Hepatocyte (in vitro differentiated cells): ENCODE measurements at regions not wholly inside any gene's neighbourhood (a gene's known extent, or its start where the extent isn't known, plus 50 kb on each side); places are given as distances from the start of the nearest gene placed in this dataset.
A peak's percentile ranks its signal among the peaks of the same experiment; 100 is the strongest.

Experiments used
- DNase-seq: peaks from one replicate; pipeline ENCODE4 v3.0.0-alpha.2; 2016; ENCODE audit warnings: low spot score
- H2AFZ ChIP-seq: fragments of 200-600 bp; sonication (generic); 2 replicates; pipeline ENCODE4 v1.6.0; 2016; ENCODE audit warnings: antibody characterized with exemption, mild to moderate bottlenecking
- H3K27ac ChIP-seq: fragments of 200-600 bp; sonication (generic); 2 replicates; pipeline ENCODE4 v1.5.1; 2016; ENCODE audit warnings: mild to moderate bottlenecking
- H3K27me3 ChIP-seq: fragments of 200-600 bp; sonication (generic); 2 replicates; pipeline ENCODE4 v1.6.1; 2016
- H3K36me3 ChIP-seq: fragments of 200-600 bp; sonication (generic); replicated peaks from 2 replicates; pipeline ENCODE4 v1.5.1; 2016; ENCODE audit warnings: low read depth; ENCODE audit not compliant: insufficient read depth
- H3K4me1 ChIP-seq: fragments of 200-600 bp; sonication (generic); 2 replicates; pipeline ENCODE4 v1.5.1; 2016; ENCODE audit warnings: mild to moderate bottlenecking, moderate library complexity; ENCODE audit not compliant: insufficient read depth
- H3K4me2 ChIP-seq: fragments of 200-600 bp; sonication (generic); 2 replicates; pipeline ENCODE4 v1.6.0; 2016
- H3K4me3 ChIP-seq: fragments of 200-600 bp; sonication (generic); 2 replicates; pipeline ENCODE4 v1.5.1; 2016; ENCODE audit warnings: mild to moderate bottlenecking
- H3K79me2 ChIP-seq: fragments of 200-600 bp; sonication (generic); 2 replicates; pipeline ENCODE4 v1.6.0; 2017; ENCODE audit warnings: mild to moderate bottlenecking
- H3K9me2 ChIP-seq: fragments of 200-600 bp; sonication (generic); replicated peaks from 2 replicates; pipeline ENCODE4 v1.6.0; 2017; ENCODE audit warnings: mild to moderate bottlenecking; ENCODE audit not compliant: insufficient read depth
- H3K9me3 ChIP-seq: fragments of 200-600 bp; sonication (generic); 2 replicates; pipeline ENCODE4 v1.5.1; 2016; ENCODE audit warnings: low read depth, mild to moderate bottlenecking
- H4K20me1 ChIP-seq: fragments of 200-600 bp; sonication (generic); 2 replicates; pipeline ENCODE4 v1.6.0; 2016; ENCODE audit warnings: mild to moderate bottlenecking; ENCODE audit not compliant: insufficient read depth, poor library complexity, severe bottlenecking
- EZH2 ChIP-seq: fragments of 200-600 bp; sonication (generic); IDR thresholded peaks from 2 replicates; pipeline ENCODE4 v1.6.1; 2016; ENCODE audit warnings: antibody characterized with exemption, mild to moderate bottlenecking, borderline replicate concordance
- EZH2phosphoT487 ChIP-seq: fragments of 200-600 bp; sonication (generic); IDR thresholded peaks from one replicate; pipeline ENCODE4 v1.6.1; 2018; ENCODE audit warnings: antibody characterized with exemption, mild to moderate bottlenecking, low read depth, moderate library complexity; ENCODE audit not compliant: unreplicated experiment, severe bottlenecking
- WGBS: methylation state at CpG from one replicate; pipeline ENCODE4 v1.1.6; 2016; ENCODE audit warnings: low lambda C conversion rate; ENCODE audit errors: missing lambda C conversion rate; 5-methylcytosine and 5-hydroxymethylcytosine counted together
- TF ChIP-seq, protein P1 (sequence below): fragments of 200-600 bp; sonication (generic); IDR thresholded peaks from 2 replicates; pipeline ENCODE4 v1.5.1; 2016; ENCODE audit warnings: antibody characterized with exemption, mild to moderate bottlenecking; ENCODE audit not compliant: poor library complexity

DNA sequence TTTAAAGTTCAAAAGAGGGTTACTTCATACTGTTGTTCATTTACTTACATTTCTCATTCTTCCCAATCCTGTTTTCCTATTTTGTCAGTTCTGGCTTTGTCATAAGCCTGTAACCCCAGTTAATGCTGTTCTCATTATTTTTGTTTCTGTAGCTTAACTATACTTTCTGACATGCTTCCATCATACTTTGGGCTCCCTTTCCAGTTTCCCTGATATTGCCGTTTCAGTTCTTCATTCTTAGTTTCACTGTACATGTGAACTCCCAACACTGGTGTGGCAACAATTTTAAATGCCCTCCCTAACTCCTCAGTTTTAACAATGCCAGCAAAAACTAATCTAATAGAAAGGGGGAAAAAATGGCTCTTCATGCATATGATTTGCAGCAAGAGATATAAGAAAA is 456.7 kb downstream of the LMO4 start:
- H3K36me3 ChIP-seq: no peaks in the 10 kb centered on the region
- H3K9me3 ChIP-seq: no peaks in the 10 kb centered on the region
- H2AFZ ChIP-seq: no peak overlapping the region
- H3K4me3 ChIP-seq: no peak overlapping the region
- no peak for TF ChIP-seq EZH2
- TF ChIP-seq, protein P1, sequence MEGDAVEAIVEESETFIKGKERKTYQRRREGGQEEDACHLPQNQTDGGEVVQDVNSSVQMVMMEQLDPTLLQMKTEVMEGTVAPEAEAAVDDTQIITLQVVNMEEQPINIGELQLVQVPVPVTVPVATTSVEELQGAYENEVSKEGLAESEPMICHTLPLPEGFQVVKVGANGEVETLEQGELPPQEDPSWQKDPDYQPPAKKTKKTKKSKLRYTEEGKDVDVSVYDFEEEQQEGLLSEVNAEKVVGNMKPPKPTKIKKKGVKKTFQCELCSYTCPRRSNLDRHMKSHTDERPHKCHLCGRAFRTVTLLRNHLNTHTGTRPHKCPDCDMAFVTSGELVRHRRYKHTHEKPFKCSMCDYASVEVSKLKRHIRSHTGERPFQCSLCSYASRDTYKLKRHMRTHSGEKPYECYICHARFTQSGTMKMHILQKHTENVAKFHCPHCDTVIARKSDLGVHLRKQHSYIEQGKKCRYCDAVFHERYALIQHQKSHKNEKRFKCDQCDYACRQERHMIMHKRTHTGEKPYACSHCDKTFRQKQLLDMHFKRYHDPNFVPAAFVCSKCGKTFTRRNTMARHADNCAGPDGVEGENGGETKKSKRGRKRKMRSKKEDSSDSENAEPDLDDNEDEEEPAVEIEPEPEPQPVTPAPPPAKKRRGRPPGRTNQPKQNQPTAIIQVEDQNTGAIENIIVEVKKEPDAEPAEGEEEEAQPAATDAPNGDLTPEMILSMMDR: no peak
- TF ChIP-seq EZH2phosphoT487: no peak
- H3K27me3 ChIP-seq: no peaks in the 10 kb centered on the region
- no peak overlapping the region for H3K4me2 ChIP-seq
- DNase-seq: no peak
- peaks cover 36% of the 10 kb centered on the region for H3K4me1 ChIP-seq
- H3K79me2 ChIP-seq: no peaks in the 10 kb centered on the region
- H4K20me1 ChIP-seq: no peaks in the 10 kb centered on the region
- 86% methylated on average over 1 of the region's 1 CpG for WGBS
- H3K9me2 ChIP-seq: no peaks in the 10 kb centered on the region
- H3K27ac ChIP-seq: peak overlapping the region; percentile 87

DNA sequence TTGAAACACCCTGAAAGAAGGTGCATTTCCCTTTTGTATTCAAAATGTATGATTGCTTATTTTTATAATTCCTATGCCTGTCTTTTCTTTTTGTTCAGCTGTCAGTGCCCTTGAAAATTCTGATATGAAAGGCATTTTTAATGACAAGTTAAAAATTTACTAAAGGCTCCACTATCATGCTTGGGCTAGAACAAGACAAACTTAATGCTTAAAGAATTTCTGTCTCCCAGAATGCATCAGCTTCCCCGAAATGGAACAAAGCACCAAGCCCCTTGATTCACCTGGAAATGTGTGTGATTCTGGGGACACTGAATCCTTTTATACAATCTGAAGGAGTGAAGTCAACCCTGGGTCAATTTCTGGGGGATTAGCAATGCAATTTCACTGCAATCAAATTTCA is 457.5 kb downstream of the LMO4 start:
- Histone ChIP-seq H3K27ac (peak overlapping the region; percentile 87), H3K9me3 (no peaks in the 10 kb centered on the region), H3K27me3 (no peaks in the 10 kb centered on the region), H3K4me1 (peaks cover 36% of the 10 kb centered on the region), H3K4me3 (no peak overlapping the region), H2AFZ (no peak overlapping the region), H4K20me1 (no peaks in the 10 kb centered on the region), H3K4me2 (peak overlapping the region; percentile 50), H3K36me3 (no peaks in the 10 kb centered on the region), H3K9me2 (no peaks in the 10 kb centered on the region), H3K79me2 (no peaks in the 10 kb centered on the region)
- no peak for DNase-seq
- WGBS: 56% methylated on average over 1 of the region's 1 CpG
- TF ChIP-seq EZH2 (no peak), EZH2phosphoT487 (no peak)
- TF ChIP-seq, protein P1: no peak

DNA sequence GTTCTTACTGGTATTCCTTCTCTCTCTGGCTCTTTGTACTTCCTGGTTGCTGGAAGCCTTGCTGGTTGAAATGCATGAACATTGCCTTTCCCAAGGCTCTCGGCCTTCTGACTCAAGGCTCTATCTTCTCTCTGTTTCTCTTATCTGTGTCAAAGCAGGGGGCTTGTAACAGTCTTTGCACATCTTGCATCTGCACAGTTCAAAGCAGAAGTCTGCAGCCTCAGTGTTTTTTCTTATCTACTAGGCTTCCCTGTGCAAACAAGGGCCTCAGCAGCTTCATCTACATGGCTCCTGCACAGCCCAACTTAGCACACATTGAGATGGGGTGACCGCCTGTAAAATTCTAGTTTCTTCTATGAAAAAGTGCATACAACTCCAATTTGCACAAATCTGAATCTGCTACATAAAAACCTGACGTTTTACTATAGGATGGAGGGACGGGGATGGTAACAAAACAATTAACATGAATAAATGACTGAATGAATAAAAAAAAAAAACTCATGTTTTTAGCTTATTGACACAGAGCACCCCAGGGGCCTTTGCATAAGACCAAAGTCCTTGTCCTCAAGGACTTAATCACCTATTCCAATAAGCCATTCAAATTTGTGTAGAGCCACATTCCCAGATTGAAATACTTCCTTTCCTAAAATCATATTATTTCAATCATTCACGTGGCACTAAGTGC is 458.3 kb downstream of the LMO4 start:
- Histone ChIP-seq H4K20me1 (no peaks in the 10 kb centered on the region), H3K27me3 (no peaks in the 10 kb centered on the region), H3K4me3 (no peak overlapping the region), H2AFZ (no peak overlapping the region), H3K27ac (peak overlapping the region; percentile 87), H3K9me2 (no peaks in the 10 kb centered on the region), H3K79me2 (no peaks in the 10 kb centered on the region), H3K9me3 (no peaks in the 10 kb centered on the region), H3K36me3 (no peaks in the 10 kb centered on the region), H3K4me2 (peak overlapping the region; percentile 50), H3K4me1 (peaks cover 36% of the 10 kb centered on the region)
- no peak for TF ChIP-seq EZH2phosphoT487
- TF ChIP-seq, protein P1: no peak
- WGBS: 45% methylated on average over 5 of the region's 5 CpGs
- peak; percentile 52 for DNase-seq
